ENCODE measurements at regions not wholly inside any gene's neighbourhood (a gene's known extent, or its start where the extent isn't known, plus 50 kb on each side); places are given as distances from the start of the nearest gene placed in this dataset.

DNA sequence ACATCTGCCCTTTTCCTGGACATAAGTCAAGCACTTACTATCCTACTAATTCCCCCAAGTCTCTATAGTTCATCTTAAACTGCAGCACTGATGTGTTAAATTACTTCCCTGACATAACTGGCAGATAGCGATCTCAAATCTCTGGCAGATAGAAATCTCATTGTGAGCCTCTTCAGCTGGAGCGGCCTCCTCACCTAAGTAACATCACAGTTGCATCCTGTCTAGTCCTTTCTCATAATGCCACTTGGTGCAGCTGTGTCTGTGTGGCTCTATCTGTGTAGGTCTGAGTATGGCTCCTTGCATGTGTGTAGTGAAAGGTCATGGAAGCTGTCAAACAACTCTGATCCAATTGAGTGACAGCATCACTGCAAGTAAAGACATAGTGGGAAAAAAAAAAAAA, 53.6 kb upstream of the FST start:
- TF ChIP-seq, protein P1, sequence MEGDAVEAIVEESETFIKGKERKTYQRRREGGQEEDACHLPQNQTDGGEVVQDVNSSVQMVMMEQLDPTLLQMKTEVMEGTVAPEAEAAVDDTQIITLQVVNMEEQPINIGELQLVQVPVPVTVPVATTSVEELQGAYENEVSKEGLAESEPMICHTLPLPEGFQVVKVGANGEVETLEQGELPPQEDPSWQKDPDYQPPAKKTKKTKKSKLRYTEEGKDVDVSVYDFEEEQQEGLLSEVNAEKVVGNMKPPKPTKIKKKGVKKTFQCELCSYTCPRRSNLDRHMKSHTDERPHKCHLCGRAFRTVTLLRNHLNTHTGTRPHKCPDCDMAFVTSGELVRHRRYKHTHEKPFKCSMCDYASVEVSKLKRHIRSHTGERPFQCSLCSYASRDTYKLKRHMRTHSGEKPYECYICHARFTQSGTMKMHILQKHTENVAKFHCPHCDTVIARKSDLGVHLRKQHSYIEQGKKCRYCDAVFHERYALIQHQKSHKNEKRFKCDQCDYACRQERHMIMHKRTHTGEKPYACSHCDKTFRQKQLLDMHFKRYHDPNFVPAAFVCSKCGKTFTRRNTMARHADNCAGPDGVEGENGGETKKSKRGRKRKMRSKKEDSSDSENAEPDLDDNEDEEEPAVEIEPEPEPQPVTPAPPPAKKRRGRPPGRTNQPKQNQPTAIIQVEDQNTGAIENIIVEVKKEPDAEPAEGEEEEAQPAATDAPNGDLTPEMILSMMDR (IDR thresholded peaks at IDR 0.05) = no peak
- no peak for DNase-seq
- WGBS, 2 donors = 74 to 75% methylated on average over 2 of the region's 2 CpGs
- no peaks in the 10 kb centered on the region for H3K27me3 ChIP-seq
- peaks cover 0 to 7% (median 0%) of the 10 kb centered on the region in 9 donors for H3K4me1 ChIP-seq
- H3K27ac ChIP-seq = no peak overlapping the region
- intact Hi-C loops (cut with DNase I) = loop anchor here in 2 of 10 donors (5.0 to 10.0 kb wide), 2 partner anchors 162 to 795 kb away; no protein-coding TSS in a partner anchor
- H3K4me3 ChIP-seq = no peak overlapping the region
- H3K9me3 ChIP-seq = no peaks in the 10 kb centered on the region
- ATAC-seq = no peak
- H3K36me3 ChIP-seq = no peaks in the 10 kb centered on the region

DNA sequence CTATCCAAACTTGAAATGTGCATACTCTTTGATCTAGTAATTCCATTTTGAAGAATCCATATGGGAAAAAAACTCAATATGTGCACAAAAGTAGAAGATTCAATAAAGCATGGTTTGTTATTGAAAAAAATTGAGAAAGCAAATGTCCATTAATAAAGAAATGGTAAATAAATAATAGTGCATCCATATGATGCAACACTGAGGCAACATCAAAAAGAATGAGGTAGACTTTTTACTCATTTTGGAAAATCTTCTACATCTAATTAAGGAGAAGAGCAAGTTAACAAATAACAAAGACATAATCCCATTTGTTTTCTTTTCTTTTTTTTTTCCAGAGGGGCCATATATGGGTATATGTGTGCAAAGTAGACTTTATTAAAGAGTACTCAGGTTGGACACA, 52.5 kb upstream of the FST start:
- ATAC-seq (no peak), DNase-seq (no peak)
- intact Hi-C loops (cut with DNase I) = loop anchor here in 2 of 10 donors (5.0 to 10.0 kb wide), 2 partner anchors 163 to 794 kb away; no protein-coding TSS in a partner anchor
- TF ChIP-seq, protein P1 (IDR thresholded peaks at IDR 0.05) = no peak
- H3K36me3 ChIP-seq = no peaks in the 10 kb centered on the region
- H3K27ac ChIP-seq = no peak overlapping the region
- no peaks in the 10 kb centered on the region for H3K9me3 ChIP-seq
- peaks cover 0 to 7% (median 0%) of the 10 kb centered on the region in 9 donors for H3K4me1 ChIP-seq
- H3K27me3 ChIP-seq = no peaks in the 10 kb centered on the region
- H3K4me3 ChIP-seq = no peak overlapping the region

DNA sequence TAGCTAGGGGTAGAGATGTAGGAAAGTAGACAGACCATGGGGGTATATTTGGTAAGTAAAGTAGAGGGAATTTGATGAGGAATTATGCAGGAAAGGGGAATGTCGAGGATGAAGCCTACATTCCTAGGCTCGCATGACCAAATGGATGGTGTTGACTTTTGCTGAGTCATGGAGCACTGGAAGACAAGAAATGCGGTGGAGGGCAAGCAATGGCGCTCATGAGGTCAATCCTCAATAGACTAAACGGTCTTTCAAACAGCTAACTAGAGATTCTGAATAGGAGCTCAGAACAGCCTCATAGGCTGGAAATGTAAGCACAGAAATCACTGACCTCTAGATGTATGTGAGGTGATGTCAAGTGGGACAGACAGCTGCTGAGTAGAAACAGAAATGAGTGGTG, 50.7 kb upstream of the FST start:
- 87 to 91% methylated on average over 5 of the region's 5 CpGs for WGBS, 2 donors
- Histone ChIP-seq H3K27me3 (no peaks in the 10 kb centered on the region), H3K36me3 (no peaks in the 10 kb centered on the region), H3K4me1 (peaks cover 0 to 6% (median 0%) of the 10 kb centered on the region in 9 donors), H3K27ac (no peak overlapping the region), H3K4me3 (no peak overlapping the region), H3K9me3 (no peaks in the 10 kb centered on the region)
- no peak for DNase-seq
- ATAC-seq = no peak
- intact Hi-C loops (cut with DNase I) = loop anchor here in 5 of 10 donors (5.0 to 10.0 kb wide), 6 partner anchors 165 to 793 kb away; no protein-coding TSS in a partner anchor
- TF ChIP-seq, protein P1 (IDR thresholded peaks at IDR 0.05) = no peak

DNA sequence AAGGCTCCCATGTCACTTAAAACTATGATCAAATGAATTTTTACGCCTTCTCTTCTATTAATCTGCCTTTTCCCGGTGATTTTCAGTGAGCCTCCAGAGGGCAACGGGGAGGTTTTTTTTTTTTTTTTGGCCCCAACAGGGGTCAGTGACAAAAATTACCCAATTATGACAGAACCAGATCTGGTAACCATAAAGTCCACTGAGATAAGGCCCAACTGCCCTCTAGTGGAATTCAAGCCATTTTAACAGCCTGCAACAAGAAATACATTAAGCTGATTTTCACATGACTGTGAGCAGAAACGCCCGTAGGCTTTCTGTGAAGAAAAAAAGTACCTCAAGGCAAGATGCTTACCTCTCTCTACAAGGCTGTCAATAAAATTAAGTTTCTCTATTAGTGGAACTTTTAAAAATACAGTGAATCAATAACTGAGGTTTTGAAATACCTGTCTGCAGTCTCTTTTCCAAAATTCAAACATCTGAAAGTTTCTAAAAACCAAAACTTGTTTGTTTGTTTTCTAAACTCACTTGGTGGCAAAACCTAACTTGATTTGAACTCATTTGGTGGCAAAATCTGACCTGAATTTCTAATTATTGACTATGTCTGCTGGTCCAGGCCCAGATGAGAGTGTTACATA, 49.7 kb upstream of the FST start:
- TF ChIP-seq, protein P1 (IDR thresholded peaks at IDR 0.05) = peak in 7 of 9 donors; percentile 32 to 58 (median 51)
- no peak overlapping the region for H3K4me3 ChIP-seq
- 67 to 80% methylated on average over 5 of the region's 5 CpGs for WGBS, 2 donors
- ATAC-seq (peak in 3 of 8 donors; percentile 9 to 39 (median 17)), DNase-seq (no peak)
- no peaks in the 10 kb centered on the region for H3K36me3 ChIP-seq
- no peaks in the 10 kb centered on the region for H3K27me3 ChIP-seq
- no peak overlapping the region for H3K27ac ChIP-seq
- H3K4me1 ChIP-seq = no peaks in the 10 kb centered on the region
- intact Hi-C loops (cut with DNase I) = loop anchor here in 4 of 10 donors (5.0 to 10.0 kb wide), 4 partner anchors 168 to 263 kb away; no protein-coding TSS in a partner anchor
- H3K9me3 ChIP-seq = no peaks in the 10 kb centered on the region
